ENCODE measurements at regions not wholly inside any gene's neighbourhood (a gene's known extent, or its start where the extent isn't known, plus 50 kb on each side); places are given as distances from the start of the nearest gene placed in this dataset.

- DNase-seq, result no peak
Measured at GRCh38 chr15:97196048-97197014, 764.2 kb upstream of the ARRDC4 start.

GRCh38 chr15:97199393-97200051 is 761.0 kb upstream of the ARRDC4 start:
- no peak for DNase-seq

GRCh38 chr15:97200161-97200560 is 760.3 kb upstream of the ARRDC4 start:
- DNase-seq, result no peak

GRCh38 chr15:97210277-97210676 is 750.2 kb upstream of the ARRDC4 start:
- DNase-seq, result no peak

GRCh38 chr15:97215629-97216028 is 744.9 kb upstream of the ARRDC4 start:
- no peak for DNase-seq

- DNase-seq, result no peak
Measured at GRCh38 chr15:97224191-97224641, 736.3 kb upstream of the ARRDC4 start.

GRCh38 chr15:97234851-97235610 is 725.5 kb upstream of the ARRDC4 start:
- peak in 1 of 4 experiments; percentile 1 for DNase-seq

- DNase-seq, result no peak
Measured at GRCh38 chr15:97235611-97235985, 724.9 kb upstream of the ARRDC4 start.

- no peak for DNase-seq
Measured at GRCh38 chr15:97236140-97236539, 724.4 kb upstream of the ARRDC4 start.

- DNase-seq, result no peak
Measured at GRCh38 chr15:97237160-97237559, 723.3 kb upstream of the ARRDC4 start.

- no peak for DNase-seq
Measured at GRCh38 chr15:97248376-97248775, 712.1 kb upstream of the ARRDC4 start.

- DNase-seq, result no peak
Measured at GRCh38 chr15:97259943-97260342, 700.6 kb upstream of the ARRDC4 start.

GRCh38 chr15:97301166-97301565 is 659.3 kb upstream of the ARRDC4 start:
- DNase-seq, result no peak

- no peak for DNase-seq
Measured at GRCh38 chr15:97316362-97316761, 644.1 kb upstream of the ARRDC4 start.

GRCh38 chr15:97317163-97317562 is 643.3 kb upstream of the ARRDC4 start:
- no peak for DNase-seq

- no peak for DNase-seq
Measured at GRCh38 chr15:97319291-97319690, 641.2 kb upstream of the ARRDC4 start.

GRCh38 chr15:97346221-97346620 is 614.3 kb upstream of the ARRDC4 start:
- no peak for DNase-seq

GRCh38 chr15:97350813-97351212 is 609.7 kb upstream of the ARRDC4 start:
- DNase-seq, result no peak

GRCh38 chr15:97383516-97383915 is 577.0 kb upstream of the ARRDC4 start:
- no peak for DNase-seq

- DNase-seq, result no peak
Measured at GRCh38 chr15:97386940-97387339, 573.6 kb upstream of the ARRDC4 start.

GRCh38 chr15:97401195-97401594 is 559.3 kb upstream of the ARRDC4 start:
- no peak for DNase-seq

GRCh38 chr15:97401970-97402369 is 558.5 kb upstream of the ARRDC4 start:
- no peak for DNase-seq

- DNase-seq, result no peak
Measured at GRCh38 chr15:97406841-97407240, 553.7 kb upstream of the ARRDC4 start.
